GM18519 (cell line): ENCODE measurements at regions not wholly inside any gene's neighbourhood (a gene's known extent, or its start where the extent isn't known, plus 50 kb on each side); places are given as distances from the start of the nearest gene placed in this dataset.
"Not testable (repeated sequence)": the region's sequence is repeated elsewhere in the genome, so short reads cannot be mapped to it uniquely, and the experiment has no call there.

Experiments used
- ATAC-seq: cut with Tn5 transposase; IDR thresholded peaks from one replicate; pipeline ENCODE4 v1.9.1; 2021; ENCODE audit warnings: mild to moderate bottlenecking, moderate library complexity; ENCODE audit not compliant: unreplicated experiment, low FRiP score

- no peak for ATAC-seq
These were observed 78.0 kb upstream of the AFDN start for GRCh38 chr6:167748458-167749379.

DNA sequence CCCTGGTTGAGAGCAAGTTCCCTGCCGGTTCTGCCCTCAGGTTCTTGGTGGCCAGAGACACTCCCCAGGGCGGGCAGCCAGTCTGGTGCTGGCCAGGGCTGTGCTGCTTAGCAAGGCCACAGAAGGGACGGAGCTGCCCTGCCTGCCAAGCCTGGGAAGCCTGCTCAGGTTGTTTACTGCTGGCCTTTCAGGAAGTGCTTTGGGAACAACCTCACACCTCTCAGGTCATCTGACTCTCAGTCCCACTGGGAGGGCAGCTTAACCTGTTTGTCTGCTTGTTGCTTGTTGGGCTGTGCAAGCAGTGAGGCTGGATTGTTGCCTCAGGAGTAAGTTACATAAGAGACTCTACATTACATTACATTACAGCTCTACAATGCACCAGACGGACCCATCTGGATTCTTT is 75.8 kb upstream of the AFDN start:
- ATAC-seq, result no peak

DNA sequence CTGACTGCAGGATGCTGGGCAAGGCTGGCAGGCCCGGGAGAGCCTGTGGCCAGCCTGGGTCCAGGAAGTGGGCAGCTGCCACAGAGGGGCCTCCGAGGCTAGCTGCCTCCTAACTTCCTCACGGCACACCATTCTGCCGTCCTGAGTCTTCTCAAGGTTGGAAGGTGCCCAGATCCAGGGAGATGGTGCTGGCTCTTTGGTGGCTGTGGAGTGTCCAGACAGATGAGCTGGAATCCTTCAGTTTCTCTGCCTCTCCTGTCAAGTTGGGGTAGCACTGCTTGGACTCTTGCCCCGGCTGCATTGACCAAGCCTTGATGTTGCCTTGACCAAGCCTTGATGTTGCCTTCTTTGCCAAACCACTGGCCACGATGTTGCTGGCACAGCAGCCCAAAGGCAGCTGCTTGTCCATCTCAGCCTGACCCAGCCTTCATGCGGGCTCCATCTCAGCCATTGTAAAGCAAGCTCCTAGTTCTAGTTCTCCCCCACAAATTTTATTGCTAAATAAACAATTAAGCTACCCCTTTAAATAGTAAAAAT is 75.1 kb upstream of the AFDN start:
- no peak for ATAC-seq

- ATAC-seq, result not testable (repeated sequence)
These were observed 73.4 kb upstream of the AFDN start for GRCh38 chr6:167753281-167753680.

DNA sequence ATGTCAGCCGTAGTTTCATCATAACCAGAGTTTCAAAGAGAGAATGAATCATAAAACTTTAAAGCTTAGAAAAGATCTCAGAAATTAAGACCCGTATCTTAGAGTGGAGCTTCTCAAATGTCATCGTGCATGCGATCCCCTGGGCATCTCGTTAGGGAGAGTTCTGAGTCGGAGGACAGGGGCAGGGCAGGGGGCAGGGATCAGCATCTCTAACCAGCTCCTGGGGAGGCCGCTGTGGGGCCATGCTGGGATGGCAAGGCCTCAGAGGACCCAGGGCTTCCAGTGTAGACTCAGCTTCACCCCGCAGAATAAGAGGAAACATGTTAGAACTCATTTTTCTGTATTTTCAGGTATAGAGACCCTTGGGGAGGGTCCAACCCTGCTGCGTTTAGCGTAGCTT is 72.0 kb upstream of the AFDN start:
- no peak for ATAC-seq

DNA sequence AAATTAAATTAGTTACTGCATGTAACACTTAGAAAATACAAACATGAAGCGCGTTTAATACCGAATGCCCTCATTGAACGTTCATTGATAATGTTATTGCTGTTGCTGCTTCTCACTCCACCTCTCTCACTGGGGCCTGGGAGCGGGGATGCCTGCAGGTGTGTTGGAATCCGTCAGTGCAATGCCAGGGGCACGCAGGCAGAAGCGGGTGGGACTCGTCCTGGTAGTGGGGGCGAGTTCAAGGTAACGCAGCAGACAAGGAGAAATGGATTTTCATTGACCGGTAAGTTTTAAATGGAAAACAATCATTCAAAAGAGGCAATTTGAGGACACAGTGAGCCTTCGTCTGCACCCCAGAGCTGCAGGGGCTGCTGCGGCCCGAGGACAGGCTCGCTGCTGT is 71.2 kb upstream of the AFDN start:
- ATAC-seq, result no peak

DNA sequence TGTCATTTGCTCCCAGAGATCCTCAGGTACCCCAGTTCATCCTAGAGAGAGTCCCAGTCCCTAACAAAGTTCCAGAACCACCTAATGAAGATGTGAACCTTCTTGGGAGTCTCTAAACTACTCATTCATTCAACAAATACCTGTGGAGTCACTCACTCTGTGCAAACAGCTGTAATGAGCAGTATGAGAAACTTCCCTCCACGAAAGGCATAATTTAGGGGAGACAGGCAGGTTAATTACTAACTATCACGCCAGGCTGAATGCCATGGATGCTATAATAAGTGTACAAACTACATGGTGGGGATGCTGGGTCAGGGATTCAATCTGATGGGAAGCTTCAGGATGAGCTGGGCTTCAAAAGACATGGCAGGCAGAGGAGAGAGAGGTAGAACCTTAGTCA is 70.1 kb upstream of the AFDN start:
- ATAC-seq, result no peak

GRCh38 chr6:167757249-167757648 is 69.5 kb upstream of the AFDN start:
- no peak for ATAC-seq

- no peak for ATAC-seq
These were observed 68.9 kb upstream of the AFDN start for GRCh38 chr6:167757821-167758220.

DNA sequence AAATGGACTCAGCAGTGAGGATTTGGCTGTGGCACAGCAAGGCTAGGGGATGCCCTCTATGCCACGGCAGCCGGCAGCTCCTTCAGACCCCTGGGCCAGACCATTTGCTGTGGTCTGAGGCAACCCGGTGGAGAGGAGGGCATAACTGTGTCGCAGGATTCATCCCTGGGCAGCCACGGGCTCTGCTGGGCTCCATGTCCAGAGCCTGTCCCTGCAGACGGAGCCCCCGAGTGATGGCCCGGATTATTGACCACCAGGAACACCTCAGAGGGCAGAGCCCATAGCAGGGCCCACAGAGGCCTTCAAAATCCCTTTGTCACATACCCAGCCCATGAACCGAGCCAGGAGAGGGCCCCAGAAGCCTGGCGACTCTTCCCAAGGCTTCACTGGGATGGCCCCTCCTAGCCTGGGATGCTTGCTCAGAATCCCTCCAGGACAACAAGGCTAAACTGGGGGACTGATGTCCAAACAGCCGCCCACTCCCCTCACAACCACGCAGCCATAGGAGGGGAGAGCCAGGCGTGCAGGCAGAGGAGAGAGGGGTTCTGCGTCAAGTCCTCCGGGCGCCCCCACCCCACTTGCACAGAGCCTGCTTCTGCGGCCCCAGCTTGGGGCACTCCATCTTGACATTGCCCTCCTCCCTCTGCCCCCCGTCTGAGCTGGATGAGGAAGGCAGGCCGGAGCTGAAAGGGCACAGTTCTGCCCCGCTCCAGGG is 68.2 kb upstream of the AFDN start:
- no peak for ATAC-seq

GRCh38 chr6:167759206-167759605 is 67.5 kb upstream of the AFDN start:
- ATAC-seq, result no peak

- ATAC-seq, result no peak
These were observed 66.8 kb upstream of the AFDN start for GRCh38 chr6:167759912-167760311.

- no peak for ATAC-seq
These were observed 65.5 kb upstream of the AFDN start for GRCh38 chr6:167760979-167761793.

DNA sequence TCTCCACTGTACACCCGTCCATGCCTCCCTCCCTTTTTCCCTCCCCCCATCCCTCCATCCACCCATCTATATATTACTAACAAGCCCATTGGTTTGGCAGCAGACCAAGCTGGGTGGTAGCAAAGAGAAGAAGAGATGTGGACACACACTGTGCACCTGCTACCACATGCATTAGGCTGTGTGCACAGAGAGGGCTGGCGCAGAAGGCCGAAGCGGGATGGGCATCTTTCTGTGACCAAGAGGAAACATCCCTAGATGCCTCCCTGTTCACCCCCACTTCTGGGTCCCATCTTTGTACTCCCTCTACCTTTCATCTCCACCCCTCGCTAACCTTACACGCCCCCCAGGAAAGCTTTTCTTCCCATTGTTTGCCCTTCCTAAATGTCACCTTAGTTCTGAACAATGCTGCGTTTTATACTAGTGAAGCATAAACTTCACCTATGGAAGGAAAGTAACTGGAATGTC is 64.9 kb upstream of the AFDN start:
- no peak for ATAC-seq

- no peak for ATAC-seq
These were observed 64.3 kb upstream of the AFDN start for GRCh38 chr6:167762259-167762962.

GRCh38 chr6:167763056-167763944 is 63.4 kb upstream of the AFDN start:
- ATAC-seq, result no peak

- ATAC-seq, result no peak
These were observed 62.5 kb upstream of the AFDN start for GRCh38 chr6:167764215-167764614.

- no peak for ATAC-seq
These were observed 61.8 kb upstream of the AFDN start for GRCh38 chr6:167764713-167765479.
